KMS-11 (cell line): ENCODE measurements at regions not wholly inside any gene's neighbourhood (a gene's known extent, or its start where the extent isn't known, plus 50 kb on each side); places are given as distances from the start of the nearest gene placed in this dataset.

Experiments used
- H2AFZ ChIP-seq: fragments of 200-600 bp; sonication (generic); 2 replicates; pipeline ENCODE4 v1.6.1; 2016; ENCODE audit warnings: antibody characterized with exemption, mixed run types, low read depth
- H3K27ac ChIP-seq: fragments of 200-600 bp; sonication (generic); 2 replicates; pipeline ENCODE4 v1.6.1; 2016; ENCODE audit warnings: mild to moderate bottlenecking, mixed run types
- H3K27me3 ChIP-seq: fragments of 200-600 bp; sonication (generic); 2 replicates; pipeline ENCODE4 v1.6.1; 2017; ENCODE audit warnings: mild to moderate bottlenecking, low read depth, mixed run types, moderate library complexity; ENCODE audit not compliant: insufficient read depth
- H3K36me3 ChIP-seq: fragments of 200-600 bp; sonication (generic); 2 replicates; pipeline ENCODE4 v1.6.1; 2017; ENCODE audit warnings: mild to moderate bottlenecking, mixed run types; ENCODE audit not compliant: insufficient read depth
- H3K4me1 ChIP-seq: fragments of 200-600 bp; sonication (generic); 2 replicates; pipeline ENCODE4 v1.6.1; 2016; ENCODE audit warnings: mild to moderate bottlenecking, low read depth, mixed run types; ENCODE audit not compliant: poor library complexity, severe bottlenecking
- H3K4me2 ChIP-seq: fragments of 200-600 bp; sonication (generic); 2 replicates; pipeline ENCODE4 v1.7.0; 2016; ENCODE audit warnings: mild to moderate bottlenecking, mixed run types
- H3K4me3 ChIP-seq: fragments of 200-600 bp; sonication (generic); IDR thresholded peaks from 2 replicates; pipeline ENCODE4 v1.6.1; 2017; ENCODE audit warnings: low read depth, low read length, mixed read lengths; ENCODE audit not compliant: insufficient read depth
- H3K79me2 ChIP-seq: fragments of 200-600 bp; sonication (generic); 2 replicates; pipeline ENCODE4 v1.6.1; 2016; ENCODE audit warnings: low read depth, mixed run types; ENCODE audit not compliant: insufficient read depth
- H3K9ac ChIP-seq: fragments of 200-600 bp; sonication (generic); 2 replicates; pipeline ENCODE4 v1.6.1; 2016; ENCODE audit warnings: mild to moderate bottlenecking, mixed run types
- H4K20me1 ChIP-seq: fragments of 200-600 bp; sonication (generic); 2 replicates; pipeline ENCODE4 v1.6.1; 2016; ENCODE audit warnings: mild to moderate bottlenecking, mixed run types; ENCODE audit not compliant: insufficient read depth
- TF ChIP-seq, protein P1 (sequence below): fragments of 200-600 bp; sonication (generic); conservative IDR thresholded peaks from 2 replicates; pipeline ENCODE4 v1.6.1; 2017; ENCODE audit warnings: low read depth, mild to moderate bottlenecking, antibody characterized with exemption, low read length, moderate library complexity, mixed read lengths

DNA sequence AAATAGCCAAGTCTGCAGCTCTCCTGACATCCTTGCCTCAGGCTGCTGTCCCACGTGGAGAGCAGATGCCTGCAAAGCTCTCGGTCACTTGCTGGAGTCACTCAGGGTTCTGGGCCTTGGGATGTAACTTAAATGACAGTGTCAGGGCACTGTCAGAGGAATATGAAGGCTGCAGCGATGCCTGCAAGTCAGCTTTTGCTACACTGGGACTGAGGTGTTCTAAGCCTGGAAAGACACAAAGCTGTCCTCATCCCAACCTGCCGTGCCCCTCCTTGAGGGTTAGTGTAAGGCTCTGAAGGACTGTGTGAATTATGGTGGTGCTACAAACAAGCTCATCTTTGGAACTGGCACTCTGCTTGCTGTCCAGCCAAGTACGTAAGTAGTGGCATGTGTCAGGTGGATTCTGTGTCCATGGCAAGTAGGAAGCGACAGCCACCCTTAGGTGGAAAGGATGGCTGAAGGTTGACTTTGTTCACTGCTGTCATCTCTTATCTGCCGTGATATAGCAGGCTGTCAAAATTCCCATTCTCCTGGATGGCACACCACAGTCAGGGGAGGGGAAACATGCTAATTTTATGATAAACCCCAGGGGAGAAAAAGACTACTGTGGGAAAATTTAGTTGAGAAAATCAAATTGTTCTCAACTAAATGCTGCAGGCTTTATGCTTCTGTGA, 79.9 kb downstream of the DAD1 start:
- Histone ChIP-seq H3K36me3 (no peaks in the 10 kb centered on the region), H2AFZ (no peak overlapping the region), H3K27ac (no peak overlapping the region), H4K20me1 (no peaks in the 10 kb centered on the region), H3K27me3 (no peaks in the 10 kb centered on the region), H3K4me1 (no peaks in the 10 kb centered on the region), H3K4me3 (no peak overlapping the region), H3K79me2 (no peaks in the 10 kb centered on the region), H3K4me2 (no peak overlapping the region), H3K9ac (no peak overlapping the region)
- TF ChIP-seq, protein P1, sequence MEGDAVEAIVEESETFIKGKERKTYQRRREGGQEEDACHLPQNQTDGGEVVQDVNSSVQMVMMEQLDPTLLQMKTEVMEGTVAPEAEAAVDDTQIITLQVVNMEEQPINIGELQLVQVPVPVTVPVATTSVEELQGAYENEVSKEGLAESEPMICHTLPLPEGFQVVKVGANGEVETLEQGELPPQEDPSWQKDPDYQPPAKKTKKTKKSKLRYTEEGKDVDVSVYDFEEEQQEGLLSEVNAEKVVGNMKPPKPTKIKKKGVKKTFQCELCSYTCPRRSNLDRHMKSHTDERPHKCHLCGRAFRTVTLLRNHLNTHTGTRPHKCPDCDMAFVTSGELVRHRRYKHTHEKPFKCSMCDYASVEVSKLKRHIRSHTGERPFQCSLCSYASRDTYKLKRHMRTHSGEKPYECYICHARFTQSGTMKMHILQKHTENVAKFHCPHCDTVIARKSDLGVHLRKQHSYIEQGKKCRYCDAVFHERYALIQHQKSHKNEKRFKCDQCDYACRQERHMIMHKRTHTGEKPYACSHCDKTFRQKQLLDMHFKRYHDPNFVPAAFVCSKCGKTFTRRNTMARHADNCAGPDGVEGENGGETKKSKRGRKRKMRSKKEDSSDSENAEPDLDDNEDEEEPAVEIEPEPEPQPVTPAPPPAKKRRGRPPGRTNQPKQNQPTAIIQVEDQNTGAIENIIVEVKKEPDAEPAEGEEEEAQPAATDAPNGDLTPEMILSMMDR = no peak

DNA sequence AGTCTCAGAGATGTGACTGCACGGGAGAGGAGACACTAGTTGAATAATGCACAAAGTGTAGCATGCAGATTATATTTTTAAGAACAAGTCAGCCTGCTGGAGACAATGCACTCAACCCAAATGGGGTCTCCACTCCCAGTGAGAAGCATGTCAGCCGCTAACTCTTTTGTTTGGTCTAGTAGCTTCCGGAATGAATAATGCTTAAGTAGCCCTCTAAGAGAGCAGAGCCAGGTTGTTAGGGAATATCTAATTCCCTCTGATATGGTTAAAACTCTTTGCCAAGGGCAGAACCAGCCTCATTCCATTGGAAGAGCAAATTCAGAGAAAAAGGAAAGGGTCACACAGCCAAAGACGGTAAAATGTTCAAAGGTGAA, 80.4 kb downstream of the DAD1 start:
- Histone ChIP-seq H3K4me2 (no peak overlapping the region), H4K20me1 (no peaks in the 10 kb centered on the region), H3K27ac (no peak overlapping the region)

DNA sequence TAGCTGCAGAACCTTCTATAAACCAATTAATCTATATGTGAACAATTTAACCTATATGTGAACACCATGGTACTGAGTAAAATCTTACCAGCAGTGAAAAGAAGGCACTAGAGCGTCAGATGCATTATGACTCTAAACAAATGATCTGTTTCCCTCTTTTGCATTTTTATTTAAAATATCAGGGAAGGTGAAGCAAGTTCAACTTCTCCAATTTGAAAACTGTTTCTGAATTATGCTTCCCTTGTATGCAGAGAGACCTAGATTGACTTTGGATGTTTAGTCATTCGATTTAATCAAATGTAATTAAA, 80.9 kb downstream of the DAD1 start:
- TF ChIP-seq, protein P1 = no peak
- H3K9ac ChIP-seq = no peak overlapping the region
- H3K27ac ChIP-seq = no peak overlapping the region
- H3K79me2 ChIP-seq = no peaks in the 10 kb centered on the region
- no peak overlapping the region for H3K4me3 ChIP-seq
- no peaks in the 10 kb centered on the region for H3K4me1 ChIP-seq
- no peak overlapping the region for H3K4me2 ChIP-seq
- H2AFZ ChIP-seq = no peak overlapping the region
- H3K36me3 ChIP-seq = no peaks in the 10 kb centered on the region
- no peaks in the 10 kb centered on the region for H4K20me1 ChIP-seq
- H3K27me3 ChIP-seq = no peaks in the 10 kb centered on the region

More for the DNA sequence above, 80.4 kb downstream of the DAD1 start:
- Histone ChIP-seq H2AFZ (no peak overlapping the region), H3K4me1 (no peaks in the 10 kb centered on the region), H3K79me2 (no peaks in the 10 kb centered on the region), H3K36me3 (no peaks in the 10 kb centered on the region), H3K27me3 (no peaks in the 10 kb centered on the region), H3K4me3 (no peak overlapping the region), H3K9ac (no peak overlapping the region)
- TF ChIP-seq, protein P1 = no peak

DNA sequence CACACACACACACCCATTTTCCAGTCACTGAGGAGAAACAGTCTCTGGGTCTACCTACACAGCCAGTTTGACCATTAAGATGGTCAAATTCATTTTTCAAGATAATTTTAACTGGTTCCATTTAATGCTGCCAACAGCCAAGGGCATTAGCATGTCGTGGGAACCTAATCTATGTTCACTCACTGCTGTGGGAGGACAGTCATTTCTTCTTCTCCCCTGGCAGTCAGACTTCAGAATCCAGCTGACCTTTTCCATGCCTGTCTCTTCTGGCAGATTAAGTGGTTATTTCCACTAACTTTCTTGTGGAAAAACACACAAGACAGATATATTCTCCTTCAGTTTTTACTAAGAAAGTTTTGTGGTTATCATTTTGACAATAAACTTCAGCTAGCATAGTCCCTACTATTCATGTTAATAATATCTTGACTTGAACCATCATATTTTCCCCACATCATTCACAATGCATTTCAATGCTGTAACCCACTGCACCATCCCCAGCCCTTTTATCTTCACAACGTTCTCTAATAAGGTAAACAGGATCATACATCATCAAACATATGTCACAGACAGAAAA, 82.2 kb downstream of the DAD1 start:
- Histone ChIP-seq H3K27me3 (no peaks in the 10 kb centered on the region), H3K79me2 (no peaks in the 10 kb centered on the region), H2AFZ (no peak overlapping the region), H3K4me2 (no peak overlapping the region), H3K27ac (no peak overlapping the region), H4K20me1 (no peaks in the 10 kb centered on the region), H3K9ac (no peak overlapping the region), H3K36me3 (no peaks in the 10 kb centered on the region), H3K4me1 (no peaks in the 10 kb centered on the region), H3K4me3 (no peak overlapping the region)
- TF ChIP-seq, protein P1 = no peak
